Activated CD4-positive, CD25-positive, alpha-beta regulatory T cell (primary cell): ENCODE measurements at regions not wholly inside any gene's neighbourhood (a gene's known extent, or its start where the extent isn't known, plus 50 kb on each side); places are given as distances from the start of the nearest gene placed in this dataset.
"Not testable (repeated sequence)": the region's sequence is repeated elsewhere in the genome, so short reads cannot be mapped to it uniquely, and the experiment has no call there.

ENCODE experiments used
- DNase-seq, 4 experiments: peaks; one replicate each; lab custom pipeline; 2025; lab: John Stamatoyannopoulos, UW

- no peak for DNase-seq
These were observed 609.5 kb upstream of the VRK2 start for GRCh38 chr2:57437077-57437476.

- DNase-seq: no peak
These were observed 606.2 kb upstream of the VRK2 start for GRCh38 chr2:57440437-57440836.

- no peak for DNase-seq
These were observed 603.5 kb upstream of the VRK2 start for GRCh38 chr2:57443086-57443485.

GRCh38 chr2:57443973-57444521 is 602.6 kb upstream of the VRK2 start:
- no peak for DNase-seq

GRCh38 chr2:57444752-57445430 is 601.7 kb upstream of the VRK2 start:
- DNase-seq: no peak

GRCh38 chr2:57448816-57449215 is 597.8 kb upstream of the VRK2 start:
- no peak for DNase-seq

- no peak for DNase-seq
These were observed 596.4 kb upstream of the VRK2 start for GRCh38 chr2:57450170-57450569.

- DNase-seq: no peak
These were observed 594.0 kb upstream of the VRK2 start for GRCh38 chr2:57452634-57453033.

- DNase-seq: no peak
These were observed 592.7 kb upstream of the VRK2 start for GRCh38 chr2:57453945-57454344.

GRCh38 chr2:57460396-57461276 is 586.0 kb upstream of the VRK2 start:
- no peak for DNase-seq

- DNase-seq: no peak
These were observed 585.0 kb upstream of the VRK2 start for GRCh38 chr2:57461624-57462023.

- DNase-seq: no peak
These were observed 581.5 kb upstream of the VRK2 start for GRCh38 chr2:57465067-57465466.

- no peak for DNase-seq
These were observed 580.6 kb upstream of the VRK2 start for GRCh38 chr2:57465967-57466366.

GRCh38 chr2:57475391-57475790 is 571.2 kb upstream of the VRK2 start:
- DNase-seq: no peak

- DNase-seq: no peak
These were observed 566.6 kb upstream of the VRK2 start for GRCh38 chr2:57479981-57480380.

- DNase-seq: no peak
These were observed 558.5 kb upstream of the VRK2 start for GRCh38 chr2:57488061-57488460.

- DNase-seq: no peak
These were observed 555.9 kb upstream of the VRK2 start for GRCh38 chr2:57490741-57491140.

- no peak for DNase-seq
These were observed 555.4 kb upstream of the VRK2 start for GRCh38 chr2:57491213-57491612.

- not testable (repeated sequence) for DNase-seq
These were observed 552.6 kb upstream of the VRK2 start for GRCh38 chr2:57493966-57494365.

GRCh38 chr2:57497489-57498096 is 549.0 kb upstream of the VRK2 start:
- DNase-seq: no peak

- no peak for DNase-seq
These were observed 541.8 kb upstream of the VRK2 start for GRCh38 chr2:57504787-57505186.

GRCh38 chr2:57509189-57509588 is 537.4 kb upstream of the VRK2 start:
- no peak for DNase-seq

GRCh38 chr2:57510704-57511103 is 535.9 kb upstream of the VRK2 start:
- DNase-seq: no peak
